NT2/D1 (cell line): ENCODE measurements at regions not wholly inside any gene's neighbourhood (a gene's known extent, or its start where the extent isn't known, plus 50 kb on each side); places are given as distances from the start of the nearest gene placed in this dataset.

Source experiments
- DNase-seq: peaks from one replicate; pipeline ENCODE4 v3.0.0-alpha.2; 2011; ENCODE audit warnings: low read depth, low spot score
- H3K27me3 ChIP-seq: 2 replicates; pipeline ENCODE4 v1.6.0; 2011; ENCODE audit warnings: mild to moderate bottlenecking; ENCODE audit not compliant: insufficient read length, insufficient read depth
- H3K36me3 ChIP-seq: 2 replicates; pipeline ENCODE4 v1.6.1; 2011; ENCODE audit warnings: mild to moderate bottlenecking, low read length, mixed read lengths; ENCODE audit not compliant: insufficient read depth, insufficient read length
- H3K4me1 ChIP-seq: 2 replicates; pipeline ENCODE4 v1.5.1; 2011; ENCODE audit not compliant: insufficient read depth, insufficient read length
- H3K4me3 ChIP-seq: 2 replicates; pipeline ENCODE4 v1.5.1; 2011; ENCODE audit warnings: low read depth; ENCODE audit not compliant: insufficient read length
- H3K9ac ChIP-seq: 2 replicates; pipeline ENCODE4 v1.6.0; 2011; ENCODE audit warnings: low read depth; ENCODE audit not compliant: insufficient read length
- H3K9me3 ChIP-seq: 2 replicates; pipeline ENCODE4 v1.5.1; 2011; ENCODE audit warnings: mild to moderate bottlenecking, low read length; ENCODE audit not compliant: insufficient read depth
- SUZ12 ChIP-seq: IDR thresholded peaks from 2 replicates; pipeline ENCODE4 v1.6.1; 2011; ENCODE audit not compliant: insufficient read length, insufficient read depth; ENCODE audit errors: extremely low read depth
- YY1 ChIP-seq: IDR thresholded peaks from 2 replicates; pipeline ENCODE4 v1.6.1; 2011; ENCODE audit not compliant: insufficient read length, insufficient read depth
- ZNF274 ChIP-seq: IDR thresholded peaks from 2 replicates; pipeline ENCODE4 v1.6.1; 2011; ENCODE audit warnings: mild to moderate bottlenecking, low read depth, low read length

DNA sequence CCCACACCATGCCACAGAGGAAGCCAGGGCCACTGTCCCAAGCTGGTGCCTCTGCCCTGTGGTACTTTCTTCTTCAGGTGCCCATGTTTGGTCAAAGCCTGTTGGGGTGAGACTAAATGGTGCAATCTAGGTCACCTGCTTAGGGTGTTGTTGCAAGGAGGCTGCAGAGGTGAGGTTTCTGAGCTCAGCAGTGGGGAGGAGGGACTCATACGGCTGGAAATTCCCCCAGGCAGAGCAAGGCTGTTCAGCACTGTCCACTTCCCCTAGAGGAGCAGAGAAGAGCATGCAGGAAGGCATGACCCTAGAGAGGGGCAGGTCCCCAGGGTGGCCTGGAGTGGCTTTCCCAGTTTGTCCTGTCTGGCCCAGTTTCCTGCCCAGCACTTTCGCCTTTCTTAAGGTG is 211.0 kb downstream of the HAUS1 start:
- no peak overlapping the region for H3K4me3 ChIP-seq
- H3K9ac ChIP-seq = no peak overlapping the region
- no peak for DNase-seq
- no peaks in the 10 kb centered on the region for H3K9me3 ChIP-seq
- no peak for TF ChIP-seq SUZ12
- TF ChIP-seq ZNF274 = no peak
- TF ChIP-seq YY1 = no peak
- H3K36me3 ChIP-seq = no peaks in the 10 kb centered on the region
- H3K27me3 ChIP-seq = no peaks in the 10 kb centered on the region
- no peaks in the 10 kb centered on the region for H3K4me1 ChIP-seq

DNA sequence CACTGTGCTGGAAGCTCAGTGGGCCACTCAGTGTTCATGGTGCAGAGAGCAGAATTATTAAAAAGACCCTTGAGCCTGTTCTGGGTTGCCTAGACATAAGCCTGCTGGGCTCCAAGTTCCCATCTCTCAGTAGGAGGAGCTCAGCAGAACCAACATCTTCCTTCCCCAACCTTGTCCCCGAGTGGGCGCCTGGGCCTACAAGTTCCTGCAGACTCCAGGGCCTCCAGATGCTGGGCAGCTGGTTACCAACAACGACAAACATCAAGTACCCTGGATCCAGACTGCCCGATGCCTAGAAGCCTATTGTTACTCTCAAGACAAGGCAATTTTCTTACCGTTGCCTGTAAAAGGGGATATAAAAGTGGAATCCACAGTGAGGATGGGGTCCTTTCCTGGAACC is 214.2 kb downstream of the HAUS1 start:
- Histone ChIP-seq H3K4me3 (no peak overlapping the region), H3K4me1 (peaks cover 7% of the 10 kb centered on the region), H3K9me3 (no peaks in the 10 kb centered on the region), H3K36me3 (no peaks in the 10 kb centered on the region), H3K9ac (no peak overlapping the region), H3K27me3 (no peaks in the 10 kb centered on the region)
- DNase-seq = no peak
- TF ChIP-seq YY1 = no peak
- TF ChIP-seq ZNF274 = no peak
- no peak for TF ChIP-seq SUZ12

GRCh38 chr18:46319783-46320182 is 215.6 kb downstream of the HAUS1 start:
- no peak for DNase-seq
- Histone ChIP-seq H3K9me3 (no peaks in the 10 kb centered on the region), H3K36me3 (no peaks in the 10 kb centered on the region), H3K9ac (no peak overlapping the region), H3K27me3 (no peaks in the 10 kb centered on the region), H3K4me3 (no peak overlapping the region), H3K4me1 (peaks cover 10% of the 10 kb centered on the region)
- TF ChIP-seq SUZ12 = no peak
- no peak for TF ChIP-seq YY1
- no peak for TF ChIP-seq ZNF274

DNA sequence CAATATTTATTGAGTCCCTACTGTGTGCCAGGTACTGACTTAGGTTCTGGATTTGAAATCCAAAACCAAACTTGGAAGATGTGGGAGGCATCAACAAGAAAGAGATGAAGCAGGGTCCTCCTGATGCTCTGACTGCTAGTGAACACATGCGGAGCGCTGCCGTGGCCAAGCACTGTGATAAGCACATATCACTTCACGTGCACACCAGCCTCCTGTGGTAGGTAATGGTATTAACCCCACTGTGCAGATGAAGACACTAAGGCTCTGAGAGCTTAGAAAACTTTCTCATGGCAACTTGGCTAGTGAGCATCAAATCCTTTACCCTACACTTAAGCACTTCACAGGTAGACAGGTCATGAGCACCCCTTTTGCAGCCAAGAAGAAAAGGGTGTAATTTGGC is 216.1 kb downstream of the HAUS1 start:
- H3K9ac ChIP-seq = no peak overlapping the region
- H3K9me3 ChIP-seq = no peaks in the 10 kb centered on the region
- H3K36me3 ChIP-seq = no peaks in the 10 kb centered on the region
- TF ChIP-seq ZNF274 (no peak), SUZ12 (no peak), YY1 (no peak)
- H3K27me3 ChIP-seq = no peaks in the 10 kb centered on the region
- no peak for DNase-seq
- H3K4me3 ChIP-seq = no peak overlapping the region
- H3K4me1 ChIP-seq = peaks cover 10% of the 10 kb centered on the region

GRCh38 chr18:46320928-46321711 is 216.9 kb downstream of the HAUS1 start:
- TF ChIP-seq YY1 (no peak), ZNF274 (no peak)
- no peak overlapping the region for H3K9ac ChIP-seq
- H3K4me1 ChIP-seq = peaks cover 10% of the 10 kb centered on the region
- H3K4me3 ChIP-seq = no peak overlapping the region
- DNase-seq = no peak
- no peaks in the 10 kb centered on the region for H3K9me3 ChIP-seq
- H3K27me3 ChIP-seq = no peaks in the 10 kb centered on the region
- no peaks in the 10 kb centered on the region for H3K36me3 ChIP-seq

GRCh38 chr18:46321955-46322354 is 217.8 kb downstream of the HAUS1 start:
- no peak overlapping the region for H3K4me3 ChIP-seq
- DNase-seq = no peak
- H3K36me3 ChIP-seq = no peaks in the 10 kb centered on the region
- H3K9ac ChIP-seq = no peak overlapping the region
- TF ChIP-seq SUZ12 (no peak), ZNF274 (no peak), YY1 (no peak)
- H3K9me3 ChIP-seq = no peaks in the 10 kb centered on the region
- peaks cover 10% of the 10 kb centered on the region for H3K4me1 ChIP-seq
- H3K27me3 ChIP-seq = no peaks in the 10 kb centered on the region

DNA sequence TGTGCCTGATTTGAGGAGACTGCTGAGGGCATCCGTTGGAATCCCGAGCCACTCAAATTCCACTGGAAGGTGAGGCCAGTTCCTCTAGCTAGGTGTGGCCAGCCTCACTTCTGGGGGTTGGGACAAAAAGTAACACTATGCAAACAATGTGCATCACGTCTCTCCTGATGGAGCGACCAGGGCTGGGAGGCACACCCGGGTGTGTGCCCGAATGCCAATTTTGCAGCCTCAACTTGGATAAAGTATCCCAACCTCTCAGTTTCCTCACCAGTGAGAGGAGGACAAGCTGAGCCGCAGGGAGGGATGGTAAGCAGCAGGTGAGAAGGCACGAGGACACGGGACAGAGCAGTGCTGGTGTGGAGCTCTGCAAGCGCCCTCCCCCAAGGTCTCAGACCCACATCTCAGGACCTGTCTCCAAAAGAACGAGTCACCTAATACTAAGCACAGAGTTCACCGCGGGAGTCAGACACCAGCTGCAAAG is 218.3 kb downstream of the HAUS1 start:
- no peak for TF ChIP-seq ZNF274
- no peak for TF ChIP-seq YY1
- no peak for TF ChIP-seq SUZ12
- no peaks in the 10 kb centered on the region for H3K27me3 ChIP-seq
- H3K9me3 ChIP-seq = no peaks in the 10 kb centered on the region
- H3K9ac ChIP-seq = no peak overlapping the region
- no peak overlapping the region for H3K4me3 ChIP-seq
- no peak for DNase-seq
- peaks cover 10% of the 10 kb centered on the region for H3K4me1 ChIP-seq
- H3K36me3 ChIP-seq = no peaks in the 10 kb centered on the region
